ENCODE measurements at regions not wholly inside any gene's neighbourhood (a gene's known extent, or its start where the extent isn't known, plus 50 kb on each side); places are given as distances from the start of the nearest gene placed in this dataset.
A peak's percentile ranks its signal among the peaks of the same experiment; 100 is the strongest.
"Not testable (repeated sequence)": the region's sequence is repeated elsewhere in the genome, so short reads cannot be mapped to it uniquely, and the experiment has no call there.

DNA sequence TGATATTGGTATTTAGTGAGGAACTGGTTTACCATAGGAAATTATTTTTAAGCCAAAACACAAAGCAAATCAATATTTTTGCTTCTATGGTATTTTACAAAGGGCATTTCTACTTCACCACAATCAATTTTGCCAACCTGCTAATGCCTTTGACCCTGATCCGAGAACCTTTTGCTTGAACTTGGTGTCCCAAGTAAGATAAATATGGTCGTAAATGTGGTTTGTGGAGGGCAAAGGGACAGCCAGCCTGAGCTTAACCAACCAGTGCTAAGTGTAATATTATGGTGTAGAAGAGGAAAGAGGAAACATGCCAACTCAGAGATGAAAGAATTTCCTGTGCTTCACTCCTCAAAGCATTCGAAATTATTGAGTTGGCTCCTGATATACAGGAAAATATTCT lies 148.4 kb downstream of the C3orf38 start:
- no peak for DNase-seq

- no peak for DNase-seq
Measured at GRCh38 chr3:88301273-88301995, 151.7 kb downstream of the C3orf38 start.

- DNase-seq = no peak
Measured at GRCh38 chr3:88301996-88302393, 152.2 kb downstream of the C3orf38 start.

GRCh38 chr3:88303331-88303904 lies 153.7 kb downstream of the C3orf38 start:
- not testable (repeated sequence) for DNase-seq

DNA sequence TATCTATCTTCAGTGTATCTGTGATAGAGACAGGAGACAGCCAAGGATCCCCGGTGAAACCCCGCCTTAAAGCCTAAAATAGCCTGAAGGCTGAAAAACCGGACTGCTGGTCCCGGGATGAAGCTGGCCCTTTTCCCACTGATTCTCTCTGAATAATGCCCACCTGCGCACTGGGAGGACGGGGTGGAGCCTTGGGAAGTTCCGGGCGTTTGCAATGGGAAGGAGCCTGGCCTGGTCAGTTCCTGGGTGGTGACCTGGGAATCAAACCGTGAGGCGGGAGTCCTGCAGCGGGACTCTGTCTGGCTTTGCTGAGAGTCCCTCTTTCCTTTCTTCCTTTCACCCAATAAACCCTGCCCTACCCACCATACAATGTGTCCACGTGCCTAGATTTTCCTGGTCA lies 157.9 kb downstream of the C3orf38 start:
- DNase-seq = no peak

DNA sequence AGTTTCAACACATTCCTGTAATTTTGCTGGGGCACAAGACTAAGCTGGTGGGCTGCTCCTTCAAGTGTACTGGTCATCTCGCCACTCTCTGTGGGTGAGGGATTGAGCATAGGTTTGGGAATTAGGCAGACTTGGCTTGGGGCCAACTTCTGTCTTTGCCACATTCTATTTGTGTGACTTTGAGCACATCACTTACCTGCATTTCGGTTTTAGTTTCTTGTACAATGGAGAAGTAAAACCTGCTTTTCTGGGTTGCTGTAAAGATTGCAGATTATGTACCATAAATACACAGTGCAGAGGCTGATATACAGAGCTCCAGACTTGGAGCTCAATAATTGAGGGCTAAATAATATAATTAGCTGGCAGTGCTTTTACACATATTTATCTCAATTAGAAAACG lies 162.1 kb downstream of the C3orf38 start:
- no peak for DNase-seq

DNA sequence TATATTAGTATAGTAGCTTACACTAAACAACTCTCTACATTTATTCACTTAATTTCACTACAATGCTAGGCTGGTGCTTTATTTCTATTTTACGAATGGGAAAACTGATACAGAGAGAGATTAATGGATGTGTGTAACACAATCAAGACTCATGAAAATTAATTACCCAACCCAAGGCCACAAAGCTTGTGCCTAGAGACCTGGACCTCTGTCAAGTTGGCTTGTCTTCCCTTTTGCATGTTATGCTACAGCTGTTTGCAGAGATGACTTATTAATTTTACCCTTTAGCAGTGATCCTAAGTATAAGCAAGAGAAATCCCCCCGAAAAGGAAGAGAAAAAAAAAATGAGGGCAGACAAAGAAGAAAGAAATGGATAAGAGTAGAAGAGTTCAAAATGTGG lies 162.5 kb downstream of the C3orf38 start:
- DNase-seq = no peak

DNA sequence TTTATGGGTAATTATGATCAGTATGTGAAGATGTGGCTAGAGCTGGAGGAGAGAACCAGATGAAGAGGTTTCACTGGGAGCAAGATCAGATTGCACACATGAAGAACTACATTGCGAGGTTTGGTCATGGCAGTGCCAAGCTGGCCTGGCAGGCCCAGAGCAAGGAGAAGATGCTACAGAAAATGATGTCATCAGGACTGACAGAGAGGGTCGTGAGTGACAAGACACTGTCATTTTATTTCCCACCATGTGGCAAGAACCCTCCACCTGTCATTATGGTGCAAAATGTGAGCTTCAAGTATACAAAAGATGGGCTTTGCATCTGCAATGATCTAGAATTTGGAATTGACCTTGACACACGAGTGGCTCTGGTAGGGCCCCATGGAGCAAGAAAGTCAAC lies 168.3 kb downstream of the C3orf38 start:
- no peak for DNase-seq

GRCh38 chr3:88321363-88322050 lies 171.7 kb downstream of the C3orf38 start:
- no peak for DNase-seq

DNA sequence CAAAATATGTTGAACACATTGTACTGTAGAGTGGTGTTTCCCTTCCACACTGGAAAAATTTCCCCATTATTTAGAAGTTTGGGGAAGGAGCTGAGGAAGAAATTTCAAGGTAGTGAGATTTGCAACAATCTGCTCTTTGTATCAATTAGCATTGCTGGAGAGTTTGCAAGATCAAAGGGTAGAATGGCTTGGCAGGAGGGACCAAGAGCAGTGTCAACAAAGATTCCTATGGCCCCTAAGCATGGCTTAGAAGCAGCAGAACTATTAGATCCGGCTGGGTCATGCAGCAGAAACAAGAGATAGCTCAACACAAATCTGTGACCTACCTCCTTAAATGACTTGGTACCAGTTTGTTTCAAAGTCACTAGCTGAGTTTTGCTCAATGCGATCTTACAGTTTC lies 175.0 kb downstream of the C3orf38 start:
- DNase-seq = no peak

DNA sequence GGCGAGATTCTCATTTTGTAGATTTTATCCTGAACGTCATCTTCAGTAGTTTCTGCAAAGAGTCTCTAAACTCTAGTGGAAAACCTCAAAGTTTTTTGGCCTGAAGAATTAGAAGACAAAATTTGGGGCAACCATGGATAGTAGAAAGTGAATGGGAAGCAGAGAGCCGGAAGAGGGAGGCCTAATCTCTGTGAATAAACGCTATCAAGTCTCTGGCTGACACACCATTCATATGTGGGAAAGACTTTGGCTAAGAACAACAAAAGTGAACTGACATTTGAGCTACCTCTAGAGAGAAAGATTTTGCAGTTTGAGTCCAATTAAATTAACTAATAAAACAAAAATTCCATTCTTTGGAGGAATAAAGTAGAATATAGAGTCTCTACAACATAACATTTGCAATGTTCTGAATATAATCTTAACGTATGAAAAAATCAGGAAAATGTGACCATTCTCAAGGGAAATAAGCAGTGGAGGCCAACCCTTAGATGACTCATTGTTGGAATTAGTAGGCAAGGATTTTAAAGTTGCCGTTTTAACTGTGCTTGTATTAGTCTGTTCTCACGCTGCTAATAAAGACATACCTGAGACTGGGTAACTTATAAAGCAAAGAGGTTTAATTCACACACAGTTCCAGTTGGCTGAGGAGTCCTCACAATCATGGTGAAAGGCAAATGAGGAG lies 184.6 kb downstream of the C3orf38 start:
- no peak for DNase-seq

- no peak for DNase-seq
Measured at GRCh38 chr3:88336894-88337293, 187.1 kb downstream of the C3orf38 start.

DNA sequence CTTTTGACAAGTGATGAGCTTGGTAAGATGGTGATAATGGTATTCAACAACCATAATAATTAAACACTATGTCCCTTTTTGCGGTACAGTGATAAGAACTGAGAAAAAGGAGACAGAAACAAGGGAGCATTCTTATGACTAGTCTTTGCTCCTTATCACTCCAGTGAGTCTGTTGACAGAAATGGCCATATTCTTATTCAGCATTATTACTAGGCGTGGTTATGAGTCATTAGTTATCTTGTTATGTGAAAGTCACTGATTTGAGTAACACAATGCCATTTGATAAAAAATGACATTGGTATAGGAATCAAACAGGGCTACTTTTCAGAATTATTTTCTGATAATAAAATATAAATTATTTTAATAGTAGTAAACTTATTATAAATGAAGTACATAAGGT lies 193.5 kb downstream of the C3orf38 start:
- no peak for DNase-seq

DNA sequence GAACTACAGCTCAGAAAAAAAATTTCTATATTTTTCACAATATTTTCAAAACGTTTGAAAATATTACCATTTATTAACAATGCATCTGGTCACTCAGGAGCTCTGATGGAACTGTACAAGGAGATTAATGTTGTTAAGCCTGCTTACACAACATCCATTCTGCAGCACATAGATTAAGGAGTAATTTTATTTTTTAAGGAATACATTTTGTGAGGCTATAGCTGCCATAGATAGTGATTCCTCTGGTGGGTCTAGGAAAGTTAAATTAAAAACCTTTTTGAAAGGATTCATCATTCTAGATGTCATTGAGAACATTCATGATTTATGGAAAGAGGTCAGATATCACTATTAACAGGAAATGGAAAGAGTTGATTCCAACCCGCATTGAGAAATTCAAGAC lies 196.9 kb downstream of the C3orf38 start:
- DNase-seq = no peak

DNA sequence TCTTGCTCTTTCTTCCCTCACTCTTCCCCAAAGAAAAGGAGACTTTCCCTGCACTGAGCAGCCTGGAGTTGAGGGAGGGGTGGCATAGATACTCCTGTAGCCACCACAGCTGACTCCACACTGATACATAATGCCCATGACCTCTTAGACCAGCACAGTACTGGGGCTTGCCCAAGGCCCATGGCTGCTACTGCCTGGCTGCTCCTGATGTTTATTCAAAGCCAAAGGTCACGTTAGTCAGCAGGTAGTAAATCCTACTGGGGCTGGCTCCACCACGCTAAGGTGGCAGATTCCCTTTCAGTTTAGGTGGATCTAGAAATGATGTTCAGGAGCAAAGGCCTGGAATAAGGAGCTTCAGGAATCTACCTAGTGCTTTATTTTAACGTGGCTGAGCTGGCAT lies 212.7 kb downstream of the C3orf38 start:
- DNase-seq = no peak

DNA sequence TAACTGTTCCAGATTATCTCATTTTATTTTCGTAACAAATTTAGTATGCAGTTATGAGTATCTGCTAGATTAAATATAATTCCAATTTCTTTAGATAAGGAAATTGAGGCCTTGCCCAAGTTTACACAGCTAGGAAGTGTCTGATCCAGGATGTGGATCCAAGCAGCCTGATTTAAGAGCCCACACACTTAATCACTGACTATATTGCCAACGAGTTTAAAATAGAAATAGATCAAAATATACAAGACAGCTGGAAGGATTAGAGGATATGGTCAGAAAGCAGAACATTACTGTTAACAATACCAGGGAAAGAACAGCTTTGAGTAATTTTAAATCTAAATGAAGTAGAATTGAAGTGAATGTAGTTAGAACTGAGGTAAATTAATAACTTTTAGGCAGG lies 215.2 kb downstream of the C3orf38 start:
- DNase-seq = no peak

GRCh38 chr3:88369337-88369736 lies 219.6 kb downstream of the C3orf38 start:
- no peak for DNase-seq

GRCh38 chr3:88369767-88370166 lies 220.0 kb downstream of the C3orf38 start:
- no peak for DNase-seq

DNA sequence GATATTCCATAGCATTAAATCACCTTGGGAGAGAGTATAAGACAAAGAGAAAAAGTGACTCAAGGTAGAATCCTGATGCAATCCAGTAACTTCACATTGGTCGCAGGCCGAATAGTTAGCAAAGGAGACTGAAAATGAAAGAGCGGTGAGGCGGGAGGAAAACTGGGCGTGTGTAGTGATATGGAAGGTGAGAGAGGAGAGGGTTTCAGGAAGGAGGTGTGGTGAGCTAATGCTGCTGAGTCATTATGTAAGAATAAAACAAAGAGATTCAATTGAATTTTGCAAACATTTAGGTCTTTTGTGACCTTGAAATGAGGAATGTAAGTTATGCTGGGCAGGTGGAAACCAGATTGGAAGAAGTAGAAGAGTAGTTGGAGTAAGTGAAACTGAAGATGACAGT lies 235.3 kb downstream of the C3orf38 start:
- no peak for DNase-seq

DNA sequence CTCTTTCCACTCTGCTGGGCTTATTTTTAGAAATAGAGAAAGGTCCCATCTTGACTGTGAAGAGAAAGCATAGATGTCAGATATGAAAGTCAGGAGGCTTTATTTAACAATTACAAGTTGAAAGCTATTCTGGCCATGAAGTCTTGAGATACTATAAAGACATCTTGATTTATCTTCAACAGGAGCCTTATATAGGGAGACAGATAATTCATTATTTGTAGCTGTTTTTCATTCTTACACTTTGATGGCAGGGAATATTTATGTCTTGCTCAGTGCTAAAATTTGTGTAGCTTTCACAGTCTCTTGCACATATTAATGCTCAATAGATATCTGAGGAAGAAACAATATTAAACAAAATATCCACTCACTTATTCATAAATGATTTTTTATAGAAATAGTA lies 248.8 kb downstream of the C3orf38 start:
- no peak for DNase-seq

- DNase-seq = no peak
Measured at GRCh38 chr3:88403319-88403718, 253.6 kb downstream of the C3orf38 start.

- DNase-seq = no peak
Measured at GRCh38 chr3:88408097-88408496, 258.3 kb downstream of the C3orf38 start.

GRCh38 chr3:88408935-88409334 lies 259.2 kb downstream of the C3orf38 start:
- peak; percentile 56 for DNase-seq

- no peak for DNase-seq
Measured at GRCh38 chr3:88410259-88410658, 260.5 kb downstream of the C3orf38 start.

All from retina (tissue), 1 donor.